ENCODE measurements at regions not wholly inside any gene's neighbourhood (a gene's known extent, or its start where the extent isn't known, plus 50 kb on each side); places are given as distances from the start of the nearest gene placed in this dataset.

GRCh38 chr2:9771101-9771449, 72.2 kb upstream of the TAF1B start:
- TF ChIP-seq CTCF (conservative IDR thresholded peaks at IDR 0.05) (no peak), ZFX (IDR thresholded peaks at IDR 0.05) (no peak)

Measured in C4-2B (cell line).